GM18867 (cell line): ENCODE measurements at regions not wholly inside any gene's neighbourhood (a gene's known extent, or its start where the extent isn't known, plus 50 kb on each side); places are given as distances from the start of the nearest gene placed in this dataset.
"Not testable (repeated sequence)": the region's sequence is repeated elsewhere in the genome, so short reads cannot be mapped to it uniquely, and the experiment has no call there.

ENCODE experiments used
- ATAC-seq: cut with Tn5 transposase; IDR thresholded peaks from one replicate; pipeline ENCODE4 v1.9.1; 2021; ENCODE audit warnings: mild to moderate bottlenecking, moderate library complexity; ENCODE audit not compliant: unreplicated experiment

GRCh38 chr10:55929291-55929690 lies 431.8 kb downstream of the ZWINT start:
- no peak for ATAC-seq

GRCh38 chr10:55899472-55900147 lies 461.4 kb downstream of the ZWINT start:
- ATAC-seq = not testable (repeated sequence)

DNA sequence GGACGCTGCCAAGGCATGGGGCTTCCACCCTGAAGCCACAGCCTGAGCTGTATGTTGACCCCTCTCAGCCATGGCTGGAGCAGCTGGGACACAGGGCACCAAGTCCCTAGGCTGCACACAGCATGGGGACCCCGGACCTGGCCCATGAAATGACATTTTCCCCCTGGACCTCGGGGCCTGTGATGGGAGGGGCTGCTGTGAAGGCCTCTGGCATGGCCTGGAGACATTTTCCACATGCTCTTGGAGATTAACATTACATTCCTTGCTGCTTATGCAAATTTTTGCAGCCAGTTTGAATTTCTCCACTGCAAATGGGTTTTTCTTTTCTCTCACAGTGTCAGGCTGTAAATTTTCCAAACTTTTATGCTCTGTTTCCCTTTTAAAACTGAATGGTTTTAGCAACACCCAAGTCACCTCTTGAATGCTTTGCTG lies 463.6 kb downstream of the ZWINT start:
- ATAC-seq = no peak

GRCh38 chr10:55892276-55892675 lies 468.8 kb downstream of the ZWINT start:
- ATAC-seq = no peak

GRCh38 chr10:55881588-55881987 lies 479.5 kb downstream of the ZWINT start:
- no peak for ATAC-seq

DNA sequence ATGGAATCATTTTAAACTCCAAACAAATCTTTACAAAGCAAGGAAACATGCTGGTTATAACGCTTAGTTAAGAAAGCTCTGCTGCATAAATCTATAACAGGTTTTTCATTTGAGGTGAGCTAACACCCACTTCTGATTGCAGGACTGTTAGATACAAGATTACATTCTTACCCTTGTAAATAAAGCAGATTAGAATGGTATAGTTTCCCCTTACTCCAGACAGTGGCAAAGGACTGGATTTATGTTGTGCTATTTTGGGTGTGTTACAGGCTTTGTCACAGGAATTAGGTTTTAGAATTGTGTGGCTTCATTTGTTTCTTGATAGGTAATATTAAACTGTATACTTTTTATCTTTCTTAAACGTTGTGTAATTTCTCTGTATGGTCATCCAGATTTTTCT lies 487.6 kb downstream of the ZWINT start:
- ATAC-seq = no peak

- ATAC-seq = no peak
These were observed 490.9 kb downstream of the ZWINT start for GRCh38 chr10:55870186-55870585.

DNA sequence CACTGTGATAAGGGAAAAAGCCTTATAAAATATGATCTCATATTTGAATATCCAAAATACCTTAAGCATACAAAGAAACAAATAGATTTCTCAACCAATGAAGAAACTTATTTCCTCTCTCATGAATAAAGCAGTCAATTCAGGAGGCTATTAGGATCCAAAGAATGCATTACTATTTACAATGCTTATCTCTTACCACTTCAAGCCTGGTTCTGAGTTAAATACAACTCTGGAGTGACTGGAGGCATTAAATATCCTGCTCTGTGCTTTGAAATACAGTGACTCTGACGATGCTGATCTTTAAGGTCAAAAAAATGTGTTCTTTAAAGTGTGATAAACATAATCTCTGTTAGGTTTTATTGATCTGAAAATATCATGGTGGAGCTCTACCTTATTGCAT lies 493.2 kb downstream of the ZWINT start:
- ATAC-seq = no peak

GRCh38 chr10:55858730-55859129 lies 502.3 kb downstream of the ZWINT start:
- no peak for ATAC-seq

GRCh38 chr10:55852900-55853299 lies 508.2 kb downstream of the ZWINT start:
- no peak for ATAC-seq

DNA sequence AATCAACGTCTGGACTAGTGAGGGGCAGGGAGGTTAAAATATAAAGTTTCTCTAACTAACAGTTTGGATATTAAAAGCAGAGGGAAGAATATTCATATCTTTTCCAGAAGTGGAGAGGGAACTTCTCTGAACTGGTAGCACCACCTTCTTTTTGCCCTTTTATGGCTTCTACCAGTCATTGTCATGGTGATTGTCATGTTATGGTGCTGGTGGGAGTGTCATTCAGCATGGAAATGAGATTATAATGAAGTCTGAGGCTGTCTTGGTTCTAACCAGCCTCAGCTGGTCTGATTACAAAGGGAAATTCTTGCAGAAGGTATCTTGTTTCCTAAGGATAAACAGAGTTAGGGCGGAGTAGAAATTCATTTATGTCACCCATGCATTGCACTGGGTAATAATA lies 523.8 kb downstream of the ZWINT start:
- no peak for ATAC-seq

DNA sequence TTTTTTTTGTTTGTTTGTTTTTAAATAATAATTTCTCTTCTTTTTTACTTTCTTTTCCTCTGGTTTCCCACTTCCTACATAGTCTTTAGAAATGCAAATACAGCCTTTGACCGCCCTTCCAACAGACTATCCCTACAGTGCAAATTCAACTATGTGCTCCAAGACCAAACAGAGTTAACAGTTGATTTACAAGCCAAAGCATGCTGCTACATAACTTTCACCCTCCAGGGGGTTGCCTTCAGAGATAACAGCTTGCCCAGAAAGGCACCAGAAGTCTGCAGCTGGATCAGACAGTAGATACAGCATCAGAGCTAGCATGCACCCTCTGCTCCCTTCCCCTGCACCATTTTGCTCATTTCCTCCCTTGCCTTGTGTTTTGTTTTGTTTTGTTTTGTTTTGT lies 539.0 kb downstream of the ZWINT start:
- ATAC-seq = no peak

DNA sequence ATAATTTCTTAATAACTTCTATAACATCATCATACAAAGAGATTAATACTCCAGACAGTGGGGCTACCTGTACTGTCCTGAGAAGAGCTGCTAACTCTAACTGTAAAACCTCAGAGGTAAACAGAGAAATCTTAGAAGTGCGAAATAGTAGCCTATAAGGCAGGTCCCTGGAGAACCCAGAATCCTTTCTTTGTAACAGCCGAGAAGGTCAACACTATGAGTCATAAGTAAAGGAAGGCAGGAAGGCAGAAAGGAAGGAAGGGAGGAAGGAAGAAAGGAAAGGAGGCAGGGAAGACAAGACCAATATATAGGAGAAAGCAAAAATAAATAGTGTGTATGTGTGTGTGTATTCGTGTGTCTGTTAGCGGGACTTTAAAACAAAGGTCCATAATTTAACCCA lies 540.6 kb downstream of the ZWINT start:
- no peak for ATAC-seq

- no peak for ATAC-seq
These were observed 541.0 kb downstream of the ZWINT start for GRCh38 chr10:55820071-55820470.

DNA sequence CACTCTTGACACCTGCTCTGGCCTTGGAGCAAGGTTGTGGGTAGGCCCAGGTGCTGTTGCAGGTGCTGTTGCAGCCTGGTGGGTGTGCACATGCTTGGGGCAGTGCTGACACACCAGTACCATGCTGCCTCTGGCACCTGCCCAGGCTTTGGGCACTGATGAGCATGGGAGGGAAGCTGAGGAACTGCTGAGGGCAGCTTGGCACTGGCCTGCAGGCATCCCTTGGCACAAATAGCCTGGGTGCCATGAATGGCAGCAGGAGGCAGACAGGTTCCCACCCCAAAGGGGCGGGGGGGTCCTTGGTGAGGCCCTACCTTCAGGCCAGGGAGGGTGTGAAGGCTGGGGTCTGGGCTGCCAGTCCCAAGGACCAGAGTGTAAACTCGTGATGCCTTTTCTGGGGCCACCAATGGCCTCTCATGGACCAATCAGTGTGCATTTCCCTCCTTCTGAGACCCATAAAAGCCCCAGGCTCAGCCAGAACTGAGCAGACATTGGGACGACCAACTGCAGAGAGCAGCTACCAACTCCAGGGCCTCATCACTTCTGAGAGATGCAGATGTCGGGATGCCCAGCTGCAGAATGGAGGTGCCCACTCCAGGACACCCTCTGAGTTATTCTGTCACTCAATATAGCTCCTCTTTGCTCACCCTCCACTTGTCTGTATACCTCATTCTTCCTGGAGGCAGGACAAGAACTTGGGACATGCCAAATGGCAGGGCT lies 547.4 kb downstream of the ZWINT start:
- ATAC-seq = no peak

- no peak for ATAC-seq
These were observed 558.0 kb downstream of the ZWINT start for GRCh38 chr10:55803055-55803454.

DNA sequence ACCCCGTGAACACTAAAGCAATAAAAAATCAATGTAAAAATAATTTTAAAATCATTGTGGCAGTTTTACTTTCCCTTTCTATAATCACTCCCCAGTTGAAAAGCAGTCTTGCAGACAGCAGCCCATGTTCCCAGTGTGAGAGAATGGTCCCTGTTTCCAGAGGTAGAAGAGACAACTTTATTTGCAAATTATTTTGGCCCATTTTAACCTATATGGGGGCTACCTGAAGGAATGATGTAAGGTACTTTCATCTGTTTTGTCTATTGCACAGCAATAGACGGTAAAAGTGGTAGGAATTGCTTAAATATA lies 559.8 kb downstream of the ZWINT start:
- no peak for ATAC-seq

DNA sequence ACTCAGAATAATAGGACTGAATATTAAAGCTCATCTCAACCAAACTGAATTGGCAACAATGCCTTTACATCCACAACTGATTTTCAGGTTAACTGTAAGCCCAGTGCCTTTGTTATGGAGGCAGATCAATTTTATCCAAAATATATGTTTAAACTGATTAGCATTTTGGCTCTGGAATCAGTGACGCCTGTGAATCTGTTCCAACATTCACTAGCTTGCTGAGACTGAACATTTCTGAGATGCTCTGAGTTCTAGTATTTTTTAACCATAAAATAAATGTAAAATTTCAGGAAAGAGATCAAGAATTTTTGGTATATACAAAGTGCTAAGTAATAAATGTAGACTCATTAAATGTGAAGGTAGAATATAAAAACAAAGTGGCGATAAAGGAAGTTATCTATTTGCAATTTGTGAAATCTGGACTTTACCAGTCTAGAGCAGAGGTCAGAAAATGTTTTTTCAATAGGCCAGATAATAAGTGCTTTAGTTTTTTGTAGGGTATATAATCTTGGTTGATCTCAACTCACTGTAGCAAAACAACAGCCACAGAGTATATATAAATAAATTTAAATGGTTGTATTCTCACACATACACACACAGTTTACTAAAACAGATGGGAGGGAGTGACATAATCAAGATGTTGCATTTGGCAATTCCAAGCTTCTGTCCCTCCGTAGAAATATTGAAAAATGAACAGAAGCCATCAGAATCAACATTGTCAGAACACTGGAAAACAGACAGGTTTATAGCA lies 560.3 kb downstream of the ZWINT start:
- ATAC-seq = no peak

GRCh38 chr10:55793024-55793423 lies 568.0 kb downstream of the ZWINT start:
- ATAC-seq = no peak

- ATAC-seq = not testable (repeated sequence)
These were observed 570.8 kb downstream of the ZWINT start for GRCh38 chr10:55790276-55790675.

DNA sequence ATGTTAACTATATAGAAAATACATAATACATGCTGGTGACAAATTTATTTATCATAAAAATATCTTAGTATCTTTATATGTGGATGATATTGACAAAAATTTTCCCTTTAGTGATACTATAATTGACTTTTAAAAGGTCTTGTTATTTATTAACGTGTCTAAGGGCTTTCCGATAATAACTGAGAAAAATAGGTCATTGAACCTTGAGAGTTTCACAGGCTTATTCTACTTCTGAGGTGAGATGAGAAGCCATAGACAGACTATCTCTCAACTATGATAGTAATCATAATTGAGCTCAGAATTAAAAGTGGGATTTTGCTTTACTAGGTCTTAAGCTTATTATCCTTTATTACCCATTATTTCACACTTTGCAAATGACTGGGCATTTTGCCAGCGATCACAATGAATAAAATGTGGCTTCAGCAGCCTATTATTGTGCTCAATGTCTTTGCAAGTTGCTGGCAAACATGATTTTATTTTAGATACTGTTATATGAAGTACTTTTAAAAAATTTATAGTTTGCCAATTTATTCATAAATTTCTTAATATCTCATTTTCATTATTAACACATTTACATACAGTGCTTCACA lies 574.5 kb downstream of the ZWINT start:
- no peak for ATAC-seq

DNA sequence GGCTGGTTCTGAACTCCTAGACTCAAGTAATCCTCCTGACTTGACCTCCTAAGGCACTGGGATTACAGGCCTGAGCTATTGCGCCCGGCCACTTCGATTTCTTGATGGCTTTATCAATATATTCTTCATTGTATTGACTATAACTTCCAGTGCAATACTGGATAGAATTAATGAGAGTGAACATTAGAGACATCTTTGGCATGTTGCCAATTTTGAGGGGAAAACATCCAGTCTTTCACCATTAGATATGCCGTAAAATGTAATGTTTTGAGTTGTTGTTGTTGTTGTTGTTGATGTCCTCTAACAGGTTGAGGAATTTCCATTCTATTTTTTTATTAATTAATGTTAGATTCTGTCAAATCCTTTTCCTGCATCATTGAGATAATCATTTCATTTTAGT lies 578.9 kb downstream of the ZWINT start:
- no peak for ATAC-seq
